ENCODE measurements at regions not wholly inside any gene's neighbourhood (a gene's known extent, or its start where the extent isn't known, plus 50 kb on each side); places are given as distances from the start of the nearest gene placed in this dataset.

DNA sequence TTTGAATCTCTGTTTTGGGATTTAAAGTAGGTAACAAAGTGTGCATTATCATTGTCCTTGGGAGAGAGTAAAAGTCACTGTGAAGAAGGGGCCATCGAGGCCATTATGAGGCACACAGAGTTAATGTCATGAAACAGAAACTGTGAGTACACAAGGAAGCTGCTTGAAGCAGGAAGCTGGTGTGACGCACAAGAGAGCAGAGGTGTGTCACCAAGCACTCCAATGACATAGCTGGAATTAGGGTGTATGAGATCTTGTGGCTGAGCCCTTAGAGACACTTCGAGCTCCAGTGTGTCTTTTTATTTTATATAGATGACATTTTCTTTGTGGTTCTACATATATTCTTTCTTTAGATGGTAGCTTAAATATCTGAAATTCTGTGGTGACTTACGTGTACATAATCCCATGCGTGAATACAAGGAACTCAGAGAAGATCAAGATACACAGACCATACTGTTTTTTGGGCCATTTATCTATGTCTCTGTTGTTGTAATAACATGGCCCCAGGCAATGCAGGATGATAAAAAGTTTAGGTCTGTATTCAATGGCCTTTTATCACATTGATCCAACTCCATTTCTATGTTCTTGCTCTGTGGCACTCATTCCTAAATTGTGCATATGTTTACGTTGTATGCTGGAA lies 164.7 kb upstream of the FAM98A start:
- in situ Hi-C loops (cut with MboI) (no loop called here), intact Hi-C loops (cut with micrococcal nuclease; ENCODE audit: unreplicated experiment) (no loop called here)
- ATAC-seq = peak; percentile 45
- ChIA-PET POLR2A (no interaction called here), RAD21 (ENCODE audit: unreplicated experiment) (no interaction called here), CTCF (interaction anchor here (1.1 kb wide), 2 partner anchors 11 to 807 kb away, joined by 3 to 5 read pairs; no protein-coding TSS in a partner anchor), SMC1A (ENCODE audit: uncharacterized antibody, unreplicated experiment) (interaction anchor here (0.7 to 2.1 kb wide), 4 partner anchors 11 to 41 kb away, joined by 3 to 5 read pairs (median 4); no protein-coding TSS in a partner anchor)
- 55% methylated on average over 6 of the region's 6 CpGs for WGBS (ENCODE audit: insufficient coverage, insufficient replicate concordance, low lambda C conversion rate, missing lambda C conversion rate)
- Histone ChIP-seq H3K9me3 (replicated peaks; ENCODE audit: control insufficient read depth, insufficient read depth, low read length) (no peaks in the 10 kb centered on the region), H3K9ac (ENCODE audit: control insufficient read depth, insufficient read depth, low read length) (no peak overlapping the region), H3K4me1 (ENCODE audit: control insufficient read depth, insufficient read depth, low read length) (no peaks in the 10 kb centered on the region), H3K27me3 (replicated peaks in 1 of 2; ENCODE audit: control insufficient read depth in 2 of 2, insufficient read depth in 2 of 2, low read length in 1 of 2) (no peaks in the 10 kb centered on the region), H3K79me2 (ENCODE audit: control insufficient read depth, insufficient read depth, low read length) (no peaks in the 10 kb centered on the region), H3K27ac (ENCODE audit: control insufficient read depth, insufficient read depth) (no peak overlapping the region), H3K36me3 (ENCODE audit: control insufficient read depth in 2 of 2, insufficient read depth in 2 of 2, low read length in 1 of 2) (no peaks in the 10 kb centered on the region), H3K4me3 (no peak overlapping the region), H4K20me1 (ENCODE audit: control insufficient read depth, insufficient read depth) (no peaks in the 10 kb centered on the region), H3K4me2 (ENCODE audit: control insufficient read depth, insufficient read depth) (no peak overlapping the region), H2AFZ (ENCODE audit: control insufficient read depth, low read depth, low read length) (no peak overlapping the region)
- no TSS peak for BruUV-seq (replicated peaks)
- no peak for FAIRE-seq
- DNase-seq (ENCODE audit: low read depth, low spot score) = no peak
- TF ChIP-seq KAT2A (conservative IDR thresholded peaks at IDR 0.05; ENCODE audit: control insufficient read depth, low read depth, low read length) = no peak
- TF ChIP-seq ZNF207 (IDR thresholded peaks at IDR 0.05; ENCODE audit: borderline replicate concordance) = no peak
- no peak for TF ChIP-seq SIN3A (IDR thresholded peaks at IDR 0.05; ENCODE audit: low read depth, low read length)

DNA sequence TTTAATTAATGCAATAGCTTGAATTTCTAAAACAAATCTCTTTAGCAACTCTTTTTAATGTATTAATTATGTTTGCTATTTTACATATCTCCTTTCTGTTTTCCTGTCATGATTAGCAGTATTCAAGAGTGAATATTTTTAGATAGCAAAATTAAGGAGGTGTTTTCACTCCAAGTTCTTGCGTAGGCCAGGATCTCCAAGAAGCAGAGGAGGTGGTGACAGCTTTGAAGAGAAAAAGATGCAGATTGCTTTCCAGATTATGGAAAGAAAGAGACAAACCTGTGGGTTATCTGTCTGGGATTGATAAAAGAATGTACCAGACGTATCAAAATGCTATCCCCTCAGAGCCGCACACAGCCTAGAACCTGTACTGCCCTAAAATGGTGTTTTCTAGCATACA lies 163.5 kb upstream of the FAM98A start:
- intact Hi-C loops (cut with micrococcal nuclease; ENCODE audit: unreplicated experiment) = no loop called here
- no peaks in the 10 kb centered on the region for H4K20me1 ChIP-seq (ENCODE audit: control insufficient read depth, insufficient read depth)
- no peaks in the 10 kb centered on the region for H3K9me3 ChIP-seq (replicated peaks; ENCODE audit: control insufficient read depth, insufficient read depth, low read length)
- SMC1A ChIA-PET (ENCODE audit: uncharacterized antibody, unreplicated experiment) = interaction anchor here (1.2 kb wide), 1 partner anchor 13 kb away, joined by 4 read pairs; no protein-coding TSS in a partner anchor
- H3K27me3 ChIP-seq (replicated peaks in 1 of 2; ENCODE audit: control insufficient read depth in 2 of 2, insufficient read depth in 2 of 2, low read length in 1 of 2) = no peaks in the 10 kb centered on the region
- 84% methylated on average over 3 of the region's 3 CpGs for WGBS (ENCODE audit: insufficient coverage, insufficient replicate concordance, low lambda C conversion rate, missing lambda C conversion rate)
- no peaks in the 10 kb centered on the region for H3K4me1 ChIP-seq (ENCODE audit: control insufficient read depth, insufficient read depth, low read length)
- ATAC-seq (no peak), FAIRE-seq (no peak), DNase-seq (ENCODE audit: low read depth, low spot score) (no peak)
- in situ Hi-C loops (cut with MboI) = no loop called here
- BruUV-seq (replicated peaks) = no TSS peak
- no peak overlapping the region for H3K9ac ChIP-seq (ENCODE audit: control insufficient read depth, insufficient read depth, low read length)
- H3K36me3 ChIP-seq (ENCODE audit: control insufficient read depth in 2 of 2, insufficient read depth in 2 of 2, low read length in 1 of 2) = no peaks in the 10 kb centered on the region
- RAD21 ChIA-PET (ENCODE audit: unreplicated experiment) = no interaction called here
- H2AFZ ChIP-seq (ENCODE audit: control insufficient read depth, low read depth, low read length) = no peak overlapping the region
- CTCF ChIA-PET = interaction anchor here (1.1 kb wide), 1 partner anchor 10 kb away, joined by 5 read pairs; no protein-coding TSS in a partner anchor
- H3K4me2 ChIP-seq (ENCODE audit: control insufficient read depth, insufficient read depth) = no peak overlapping the region
- H3K4me3 ChIP-seq = no peak overlapping the region
- no peak overlapping the region for H3K27ac ChIP-seq (ENCODE audit: control insufficient read depth, insufficient read depth)
- H3K79me2 ChIP-seq (ENCODE audit: control insufficient read depth, insufficient read depth, low read length) = no peaks in the 10 kb centered on the region
- POLR2A ChIA-PET = no interaction called here
- TF ChIP-seq NFYA (IDR thresholded peaks at IDR 0.05; ENCODE audit: borderline replicate concordance, low read depth, low read length) (no peak), MEF2B (IDR thresholded peaks at IDR 0.05; ENCODE audit: partially characterized antibody, poor library complexity, severe bottlenecking) (no peak), FOXK2 (IDR thresholded peaks at IDR 0.05) (no peak), TCF12 (IDR thresholded peaks at IDR 0.05; ENCODE audit: low read depth, low read length) (no peak), FOXM1 (IDR thresholded peaks at IDR 0.05; ENCODE audit: low read depth, low read length) (no peak)
- TF ChIP-seq, protein P1, sequence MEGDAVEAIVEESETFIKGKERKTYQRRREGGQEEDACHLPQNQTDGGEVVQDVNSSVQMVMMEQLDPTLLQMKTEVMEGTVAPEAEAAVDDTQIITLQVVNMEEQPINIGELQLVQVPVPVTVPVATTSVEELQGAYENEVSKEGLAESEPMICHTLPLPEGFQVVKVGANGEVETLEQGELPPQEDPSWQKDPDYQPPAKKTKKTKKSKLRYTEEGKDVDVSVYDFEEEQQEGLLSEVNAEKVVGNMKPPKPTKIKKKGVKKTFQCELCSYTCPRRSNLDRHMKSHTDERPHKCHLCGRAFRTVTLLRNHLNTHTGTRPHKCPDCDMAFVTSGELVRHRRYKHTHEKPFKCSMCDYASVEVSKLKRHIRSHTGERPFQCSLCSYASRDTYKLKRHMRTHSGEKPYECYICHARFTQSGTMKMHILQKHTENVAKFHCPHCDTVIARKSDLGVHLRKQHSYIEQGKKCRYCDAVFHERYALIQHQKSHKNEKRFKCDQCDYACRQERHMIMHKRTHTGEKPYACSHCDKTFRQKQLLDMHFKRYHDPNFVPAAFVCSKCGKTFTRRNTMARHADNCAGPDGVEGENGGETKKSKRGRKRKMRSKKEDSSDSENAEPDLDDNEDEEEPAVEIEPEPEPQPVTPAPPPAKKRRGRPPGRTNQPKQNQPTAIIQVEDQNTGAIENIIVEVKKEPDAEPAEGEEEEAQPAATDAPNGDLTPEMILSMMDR (IDR thresholded peaks at IDR 0.05 in 2 of 3, conservative IDR thresholded peaks at IDR 0.05 in 1 of 3; ENCODE audit: control insufficient read depth in 2 of 3, extremely low read depth in 1 of 3, insufficient read depth in 1 of 3, low read depth in 3 of 3, low read length in 3 of 3) = no peak
- TF ChIP-seq, protein P2, sequence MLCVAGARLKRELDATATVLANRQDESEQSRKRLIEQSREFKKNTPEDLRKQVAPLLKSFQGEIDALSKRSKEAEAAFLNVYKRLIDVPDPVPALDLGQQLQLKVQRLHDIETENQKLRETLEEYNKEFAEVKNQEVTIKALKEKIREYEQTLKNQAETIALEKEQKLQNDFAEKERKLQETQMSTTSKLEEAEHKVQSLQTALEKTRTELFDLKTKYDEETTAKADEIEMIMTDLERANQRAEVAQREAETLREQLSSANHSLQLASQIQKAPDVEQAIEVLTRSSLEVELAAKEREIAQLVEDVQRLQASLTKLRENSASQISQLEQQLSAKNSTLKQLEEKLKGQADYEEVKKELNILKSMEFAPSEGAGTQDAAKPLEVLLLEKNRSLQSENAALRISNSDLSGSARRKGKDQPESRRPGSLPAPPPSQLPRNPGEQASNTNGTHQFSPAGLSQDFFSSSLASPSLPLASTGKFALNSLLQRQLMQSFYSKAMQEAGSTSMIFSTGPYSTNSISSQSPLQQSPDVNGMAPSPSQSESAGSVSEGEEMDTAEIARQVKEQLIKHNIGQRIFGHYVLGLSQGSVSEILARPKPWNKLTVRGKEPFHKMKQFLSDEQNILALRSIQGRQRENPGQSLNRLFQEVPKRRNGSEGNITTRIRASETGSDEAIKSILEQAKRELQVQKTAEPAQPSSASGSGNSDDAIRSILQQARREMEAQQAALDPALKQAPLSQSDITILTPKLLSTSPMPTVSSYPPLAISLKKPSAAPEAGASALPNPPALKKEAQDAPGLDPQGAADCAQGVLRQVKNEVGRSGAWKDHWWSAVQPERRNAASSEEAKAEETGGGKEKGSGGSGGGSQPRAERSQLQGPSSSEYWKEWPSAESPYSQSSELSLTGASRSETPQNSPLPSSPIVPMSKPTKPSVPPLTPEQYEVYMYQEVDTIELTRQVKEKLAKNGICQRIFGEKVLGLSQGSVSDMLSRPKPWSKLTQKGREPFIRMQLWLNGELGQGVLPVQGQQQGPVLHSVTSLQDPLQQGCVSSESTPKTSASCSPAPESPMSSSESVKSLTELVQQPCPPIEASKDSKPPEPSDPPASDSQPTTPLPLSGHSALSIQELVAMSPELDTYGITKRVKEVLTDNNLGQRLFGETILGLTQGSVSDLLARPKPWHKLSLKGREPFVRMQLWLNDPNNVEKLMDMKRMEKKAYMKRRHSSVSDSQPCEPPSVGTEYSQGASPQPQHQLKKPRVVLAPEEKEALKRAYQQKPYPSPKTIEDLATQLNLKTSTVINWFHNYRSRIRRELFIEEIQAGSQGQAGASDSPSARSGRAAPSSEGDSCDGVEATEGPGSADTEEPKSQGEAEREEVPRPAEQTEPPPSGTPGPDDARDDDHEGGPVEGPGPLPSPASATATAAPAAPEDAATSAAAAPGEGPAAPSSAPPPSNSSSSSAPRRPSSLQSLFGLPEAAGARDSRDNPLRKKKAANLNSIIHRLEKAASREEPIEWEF (IDR thresholded peaks at IDR 0.05; ENCODE audit: insufficient replicate concordance, low read depth, low read length) = no peak

All from GM12878 (cell line).